GM19467 (cell line): ENCODE measurements at regions not wholly inside any gene's neighbourhood (a gene's known extent, or its start where the extent isn't known, plus 50 kb on each side); places are given as distances from the start of the nearest gene placed in this dataset.

Experiments
- ATAC-seq: cut with Tn5 transposase; IDR thresholded peaks from one replicate; pipeline ENCODE4 v1.9.1; 2021; ENCODE audit warnings: mild to moderate bottlenecking, moderate library complexity; ENCODE audit not compliant: unreplicated experiment

GRCh38 chr13:31049833-31050232, 111.9 kb downstream of the HSPH1 start:
- ATAC-seq: no peak

GRCh38 chr13:31049083-31049482, 112.6 kb downstream of the HSPH1 start:
- no peak for ATAC-seq

GRCh38 chr13:31048521-31048920, 113.2 kb downstream of the HSPH1 start:
- ATAC-seq: no peak

- no peak for ATAC-seq
Measured at GRCh38 chr13:31046711-31047279, 114.3 kb downstream of the TEX26 start.

- ATAC-seq: no peak
Measured at GRCh38 chr13:31045286-31046081, 113.0 kb downstream of the TEX26 start.

GRCh38 chr13:31044364-31045285, 112.2 kb downstream of the TEX26 start:
- peak; percentile 63 for ATAC-seq

- peak; percentile 1 for ATAC-seq
Measured at GRCh38 chr13:31043957-31044356, 111.5 kb downstream of the TEX26 start.

- no peak for ATAC-seq
Measured at GRCh38 chr13:31042481-31043165, 110.2 kb downstream of the TEX26 start.

- no peak for ATAC-seq
Measured at GRCh38 chr13:31042049-31042448, 109.6 kb downstream of the TEX26 start.

GRCh38 chr13:31038834-31039552, 106.5 kb downstream of the TEX26 start:
- peak; percentile 72 for ATAC-seq

GRCh38 chr13:31037874-31038500, 105.5 kb downstream of the TEX26 start:
- ATAC-seq: no peak

- no peak for ATAC-seq
Measured at GRCh38 chr13:31036731-31037695, 104.6 kb downstream of the TEX26 start.

GRCh38 chr13:31035185-31035965, 102.9 kb downstream of the TEX26 start:
- ATAC-seq: no peak

GRCh38 chr13:31032528-31033113, 100.2 kb downstream of the TEX26 start:
- no peak for ATAC-seq

GRCh38 chr13:31031482-31031881, 99.0 kb downstream of the TEX26 start:
- no peak for ATAC-seq

GRCh38 chr13:31029102-31029501, 96.6 kb downstream of the TEX26 start:
- ATAC-seq: no peak

- ATAC-seq: no peak
Measured at GRCh38 chr13:31027136-31027535, 94.7 kb downstream of the TEX26 start.
